ENCODE measurements at regions not wholly inside any gene's neighbourhood (a gene's known extent, or its start where the extent isn't known, plus 50 kb on each side); places are given as distances from the start of the nearest gene placed in this dataset.

DNA sequence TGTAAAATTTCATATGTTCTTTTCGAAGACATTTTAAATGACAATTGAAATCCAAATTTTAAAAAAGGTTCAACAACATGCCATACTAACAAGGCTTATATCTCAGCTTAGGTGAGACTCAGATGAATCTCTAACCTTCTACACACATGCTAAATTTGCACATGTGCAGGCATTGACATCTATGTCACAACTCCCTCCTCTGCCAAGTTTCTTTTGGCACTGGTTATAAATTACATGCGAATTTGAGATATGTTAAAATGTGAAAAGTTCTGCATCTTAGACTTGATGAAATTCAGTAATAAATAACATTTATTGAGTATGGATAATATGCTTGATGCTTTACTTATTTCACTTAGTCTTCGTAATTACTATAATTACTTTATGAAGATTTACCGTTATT is 234.3 kb downstream of the TLE4 start:
- TF ChIP-seq, protein P1, sequence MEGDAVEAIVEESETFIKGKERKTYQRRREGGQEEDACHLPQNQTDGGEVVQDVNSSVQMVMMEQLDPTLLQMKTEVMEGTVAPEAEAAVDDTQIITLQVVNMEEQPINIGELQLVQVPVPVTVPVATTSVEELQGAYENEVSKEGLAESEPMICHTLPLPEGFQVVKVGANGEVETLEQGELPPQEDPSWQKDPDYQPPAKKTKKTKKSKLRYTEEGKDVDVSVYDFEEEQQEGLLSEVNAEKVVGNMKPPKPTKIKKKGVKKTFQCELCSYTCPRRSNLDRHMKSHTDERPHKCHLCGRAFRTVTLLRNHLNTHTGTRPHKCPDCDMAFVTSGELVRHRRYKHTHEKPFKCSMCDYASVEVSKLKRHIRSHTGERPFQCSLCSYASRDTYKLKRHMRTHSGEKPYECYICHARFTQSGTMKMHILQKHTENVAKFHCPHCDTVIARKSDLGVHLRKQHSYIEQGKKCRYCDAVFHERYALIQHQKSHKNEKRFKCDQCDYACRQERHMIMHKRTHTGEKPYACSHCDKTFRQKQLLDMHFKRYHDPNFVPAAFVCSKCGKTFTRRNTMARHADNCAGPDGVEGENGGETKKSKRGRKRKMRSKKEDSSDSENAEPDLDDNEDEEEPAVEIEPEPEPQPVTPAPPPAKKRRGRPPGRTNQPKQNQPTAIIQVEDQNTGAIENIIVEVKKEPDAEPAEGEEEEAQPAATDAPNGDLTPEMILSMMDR (IDR thresholded peaks at IDR 0.05; ENCODE audit: partially characterized antibody, unreplicated experiment) = no peak
- Mint-ChIP-seq H3K27ac (ENCODE audit: unreplicated experiment) (no peak overlapping the region), H3K4me3 (ENCODE audit: unreplicated experiment) (no peak overlapping the region), H3K36me3 (ENCODE audit: unreplicated experiment) (no peaks in the 10 kb centered on the region), H3K9me3 (ENCODE audit: unreplicated experiment) (no peaks in the 10 kb centered on the region), H3K4me1 (ENCODE audit: low read depth, unreplicated experiment) (no peaks in the 10 kb centered on the region), H3K27me3 (ENCODE audit: unreplicated experiment) (peaks cover 1% of the 10 kb centered on the region)
- no peak for DNase-seq

DNA sequence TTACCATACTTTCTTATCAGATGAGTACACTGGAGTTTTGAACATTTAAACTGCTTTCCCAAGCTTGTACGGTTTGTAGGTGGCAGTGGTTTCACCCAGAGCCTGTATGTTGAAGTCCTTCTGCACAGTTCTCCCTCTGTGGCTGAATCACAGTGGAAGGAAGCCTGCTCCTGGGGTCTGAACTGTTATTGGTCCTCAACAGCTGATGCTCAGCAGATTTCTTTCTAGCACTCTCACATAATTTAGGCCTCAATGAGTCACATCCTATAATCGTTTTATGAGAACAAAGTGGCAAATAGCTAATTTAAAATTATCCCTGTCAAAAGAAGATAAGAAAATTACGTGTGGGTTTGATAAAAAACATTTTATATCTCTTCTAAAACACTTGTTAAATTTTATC is 229.7 kb downstream of the TLE4 start:
- H3K9me3 Mint-ChIP-seq (ENCODE audit: unreplicated experiment) = no peaks in the 10 kb centered on the region

DNA sequence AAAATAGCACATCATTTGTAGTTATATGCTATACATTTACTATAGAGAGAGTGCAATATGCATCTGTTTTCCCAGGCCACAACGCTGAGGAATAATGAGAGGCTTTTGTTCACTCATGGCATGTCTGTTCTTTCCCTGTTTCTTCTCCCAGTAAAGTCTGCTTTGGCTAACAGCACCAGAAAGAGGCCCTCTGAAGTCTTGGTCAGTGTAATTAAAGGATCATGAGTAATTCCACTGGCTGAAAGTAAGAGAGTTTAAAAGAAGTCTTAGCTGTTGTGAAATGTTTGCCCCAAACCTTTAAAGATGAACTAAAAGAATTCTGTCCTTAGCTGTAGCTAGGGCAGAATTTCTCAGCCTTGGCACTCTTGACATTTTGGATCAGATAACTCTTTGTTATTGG is 228.8 kb downstream of the TLE4 start:
- Mint-ChIP-seq H3K27ac (ENCODE audit: unreplicated experiment) (no peak overlapping the region), H3K4me1 (ENCODE audit: low read depth, unreplicated experiment) (no peaks in the 10 kb centered on the region), H3K36me3 (ENCODE audit: unreplicated experiment) (no peaks in the 10 kb centered on the region), H3K9me3 (ENCODE audit: unreplicated experiment) (no peaks in the 10 kb centered on the region), H3K27me3 (ENCODE audit: unreplicated experiment) (peaks cover 1% of the 10 kb centered on the region), H3K4me3 (ENCODE audit: unreplicated experiment) (no peak overlapping the region)
- DNase-seq = no peak
- TF ChIP-seq, protein P1 (IDR thresholded peaks at IDR 0.05; ENCODE audit: partially characterized antibody, unreplicated experiment) = no peak

More for the DNA sequence above, 229.7 kb downstream of the TLE4 start:
- TF ChIP-seq, protein P1 (IDR thresholded peaks at IDR 0.05; ENCODE audit: partially characterized antibody, unreplicated experiment) = no peak
- Mint-ChIP-seq H3K27me3 (ENCODE audit: unreplicated experiment) (peaks cover 1% of the 10 kb centered on the region), H3K4me3 (ENCODE audit: unreplicated experiment) (no peak overlapping the region), H3K4me1 (ENCODE audit: low read depth, unreplicated experiment) (no peaks in the 10 kb centered on the region), H3K27ac (ENCODE audit: unreplicated experiment) (no peak overlapping the region), H3K36me3 (ENCODE audit: unreplicated experiment) (no peaks in the 10 kb centered on the region)
- DNase-seq = no peak

DNA sequence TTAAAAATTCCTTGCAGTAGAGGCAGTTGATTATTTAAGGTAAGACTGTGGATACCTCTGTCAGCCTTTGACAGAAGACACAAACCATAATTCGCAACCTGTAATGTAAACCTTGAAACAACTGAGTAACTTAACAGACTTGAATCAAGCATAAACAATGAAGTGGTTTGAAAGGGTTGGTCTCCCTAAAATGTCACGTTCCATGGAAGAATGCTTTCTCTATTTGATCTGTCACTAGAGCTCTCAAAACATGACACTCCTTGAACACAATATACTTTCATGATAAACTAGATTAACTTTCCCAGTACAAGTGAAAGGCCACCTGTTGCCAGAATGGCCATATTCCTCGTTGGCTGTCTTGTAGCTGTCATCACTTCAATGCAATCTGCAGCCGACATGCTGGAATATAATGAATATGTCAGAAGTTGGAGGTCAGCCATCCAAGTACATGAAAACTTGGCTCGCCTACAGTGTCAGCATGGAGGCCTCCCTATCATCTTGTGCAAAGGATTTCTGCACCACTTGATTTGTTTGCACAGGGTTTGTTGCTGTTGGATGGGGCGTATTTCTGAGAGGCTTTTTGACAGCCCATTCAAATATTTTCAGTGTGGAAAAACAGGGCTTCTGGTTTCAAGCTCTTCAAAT is 228.0 kb downstream of the TLE4 start:
- no peaks in the 10 kb centered on the region for H3K36me3 Mint-ChIP-seq (ENCODE audit: unreplicated experiment)
- no peaks in the 10 kb centered on the region for H3K4me1 Mint-ChIP-seq (ENCODE audit: low read depth, unreplicated experiment)
- H3K9me3 Mint-ChIP-seq (ENCODE audit: unreplicated experiment) = no peaks in the 10 kb centered on the region
- H3K27ac Mint-ChIP-seq (ENCODE audit: unreplicated experiment) = no peak overlapping the region
- TF ChIP-seq, protein P1 (IDR thresholded peaks at IDR 0.05; ENCODE audit: partially characterized antibody, unreplicated experiment) = no peak
- no peak overlapping the region for H3K4me3 Mint-ChIP-seq (ENCODE audit: unreplicated experiment)
- H3K27me3 Mint-ChIP-seq (ENCODE audit: unreplicated experiment) = peaks cover 1% of the 10 kb centered on the region
- DNase-seq = no peak

DNA sequence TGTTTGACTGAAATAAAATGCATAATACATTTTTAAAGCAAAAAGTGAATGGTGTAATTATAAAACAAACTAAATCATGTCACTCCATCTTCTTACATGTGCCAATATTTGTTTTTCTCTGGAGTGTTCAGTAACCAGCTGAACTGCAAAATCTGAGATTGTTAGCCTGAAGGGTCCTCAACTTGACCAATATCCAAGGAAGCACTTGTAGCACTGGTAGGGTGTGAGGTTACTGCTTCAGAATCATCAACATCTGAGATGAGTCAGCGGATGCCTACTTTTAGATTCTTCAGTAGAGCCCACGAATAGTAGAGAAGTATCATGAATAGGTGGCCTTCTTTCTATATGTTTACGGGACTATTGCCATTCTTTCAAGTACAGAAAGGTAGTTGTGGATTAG is 226.7 kb downstream of the TLE4 start:
- no peaks in the 10 kb centered on the region for H3K9me3 Mint-ChIP-seq (ENCODE audit: unreplicated experiment)
- no peak for DNase-seq
- no peak overlapping the region for H3K27ac Mint-ChIP-seq (ENCODE audit: unreplicated experiment)
- no peak overlapping the region for H3K4me3 Mint-ChIP-seq (ENCODE audit: unreplicated experiment)
- no peaks in the 10 kb centered on the region for H3K4me1 Mint-ChIP-seq (ENCODE audit: low read depth, unreplicated experiment)
- H3K27me3 Mint-ChIP-seq (ENCODE audit: unreplicated experiment) = peaks cover 1% of the 10 kb centered on the region
- TF ChIP-seq, protein P1 (IDR thresholded peaks at IDR 0.05; ENCODE audit: partially characterized antibody, unreplicated experiment) = no peak
- H3K36me3 Mint-ChIP-seq (ENCODE audit: unreplicated experiment) = no peaks in the 10 kb centered on the region
